CD14-positive monocyte (primary cell): ENCODE measurements at regions not wholly inside any gene's neighbourhood (a gene's known extent, or its start where the extent isn't known, plus 50 kb on each side); places are given as distances from the start of the nearest gene placed in this dataset.

Experiments
- DNase-seq, 3 donors: peaks; one replicate each; pipeline ENCODE4 v3.0.0-alpha.2; 2011 to 2022
- H2AFZ ChIP-seq: 2 replicates; pipeline ENCODE4 v1.6.0; 2012; ENCODE audit warnings: mild to moderate bottlenecking, low read depth, low read length, inconsistent platforms; ENCODE audit not compliant: insufficient read depth, poor library complexity, severe bottlenecking
- H3K27ac ChIP-seq, 2 donors: 1 replicate in 1 of 2; 2 replicates in 1 of 2; pipeline ENCODE4 v1.5.1; 2012 to 2013; ENCODE audit warnings: low read length in 2 of 2, control low read depth in 1 of 2, inconsistent platforms in 1 of 2, low read depth in 1 of 2, mild to moderate bottlenecking in 1 of 2
- H3K27me3 ChIP-seq, 2 donors: one replicate each; pipeline versions ENCODE4 v1.6.0 to v1.6.1; 2011 to 2013; ENCODE audit warnings: low read length in 2 of 2; ENCODE audit not compliant: control insufficient read depth in 2 of 2, insufficient read depth in 2 of 2
- H3K36me3 ChIP-seq, 2 donors: replicated peaks in 1 of 2; 1 replicate in 1 of 2; 2 replicates in 1 of 2; pipeline versions ENCODE4 v1.5.1 to v1.6.1; 2012 to 2013; ENCODE audit warnings: low read length in 2 of 2, control low read depth in 1 of 2, inconsistent platforms in 1 of 2, mild to moderate bottlenecking in 1 of 2; ENCODE audit not compliant: insufficient read depth in 2 of 2, control insufficient read depth in 1 of 2
- H3K4me1 ChIP-seq, 2 donors: 1 replicate in 1 of 2; 2 replicates in 1 of 2; pipeline versions ENCODE4 v1.5.1 to v1.6.1; 2012 to 2013; ENCODE audit warnings: low read length in 2 of 2, control low read depth in 1 of 2, inconsistent platforms in 1 of 2, mild to moderate bottlenecking in 1 of 2, moderate library complexity in 1 of 2; ENCODE audit not compliant: insufficient read depth in 2 of 2, control insufficient read depth in 1 of 2
- H3K4me2 ChIP-seq: replicated peaks from 2 replicates; pipeline ENCODE3; 2012; ENCODE audit warnings: low read length, moderate library complexity, mild to moderate bottlenecking; ENCODE audit not compliant: poor library complexity, severe bottlenecking; ENCODE audit errors: extremely low read depth
- H3K4me3 ChIP-seq, 3 experiments: fragments of 200-600 bp in 1 of 3; sonication (generic) in 1 of 3; replicated peaks in 1 of 3; 1 replicate in 2 of 3; 2 replicates in 1 of 3; pipeline ENCODE4 v1.5.1; 2011 to 2013; ENCODE audit warnings: low read length in 3 of 3, mild to moderate bottlenecking in 3 of 3, control low read depth in 2 of 3, low read depth in 2 of 3, inconsistent platforms in 1 of 3, moderate library complexity in 1 of 3
- H3K79me2 ChIP-seq: 2 replicates; pipeline ENCODE4 v1.6.0; 2012; ENCODE audit warnings: mild to moderate bottlenecking, control low read depth, inconsistent platforms, low read length, moderate library complexity; ENCODE audit not compliant: insufficient read depth
- H3K9ac ChIP-seq: 2 replicates; pipeline ENCODE4 v1.6.0; 2017; ENCODE audit warnings: low read length, mild to moderate bottlenecking; ENCODE audit not compliant: insufficient read depth, poor library complexity, severe bottlenecking
- H3K9me3 ChIP-seq, 2 donors: replicated peaks in 1 of 2; 1 replicate in 1 of 2; 2 replicates in 1 of 2; pipeline versions ENCODE4 v1.5.1 to v1.6.1; 2012 to 2013; ENCODE audit warnings: low read length in 2 of 2, control low read depth in 1 of 2; ENCODE audit not compliant: control insufficient read depth in 1 of 2, insufficient read depth in 1 of 2
- H4K20me1 ChIP-seq: 2 replicates; pipeline ENCODE4 v1.6.0; 2012; ENCODE audit warnings: mild to moderate bottlenecking, low read length, control low read depth, moderate library complexity; ENCODE audit not compliant: insufficient read depth
- H3K27ac Mint-ChIP-seq, 7 donors: one replicate each; pipeline ENCODE4 v1.8.0; 2020; ENCODE audit warnings: mild to moderate bottlenecking in 7 of 7, mixed read lengths in 7 of 7, moderate library complexity in 6 of 7, inconsistent platforms in 2 of 7
- H3K27me3 Mint-ChIP-seq, 3 donors: one replicate each; pipeline ENCODE4 v1.8.0; 2021 to 2022; ENCODE audit warnings: low read depth in 3 of 3, mild to moderate bottlenecking in 3 of 3, mixed read lengths in 3 of 3, moderate library complexity in 3 of 3, inconsistent platforms in 1 of 3
- H3K36me3 Mint-ChIP-seq, 2 donors: one replicate each; pipeline ENCODE4 v1.8.0; 2020; ENCODE audit warnings: mixed read lengths in 2 of 2, inconsistent platforms in 1 of 2, mild to moderate bottlenecking in 1 of 2
- H3K4me1 Mint-ChIP-seq: one replicate; pipeline ENCODE4 v1.8.0; 2020; ENCODE audit warnings: mild to moderate bottlenecking, mixed read lengths
- H3K4me3 Mint-ChIP-seq, 2 donors: one replicate each; pipeline ENCODE4 v1.8.0; 2020; ENCODE audit warnings: mild to moderate bottlenecking in 2 of 2, mixed read lengths in 2 of 2, moderate library complexity in 1 of 2
- H3K9me3 Mint-ChIP-seq, 7 donors: one replicate each; pipeline ENCODE4 v1.8.0; 2020 to 2022; ENCODE audit warnings: mixed read lengths in 7 of 7, mild to moderate bottlenecking in 6 of 7, moderate library complexity in 6 of 7, inconsistent platforms in 2 of 7
- CTCF ChIP-seq: fragments of 200-600 bp; IDR thresholded peaks from one replicate; pipeline ENCODE4 v1.8.0; 2022; ENCODE audit warnings: antibody characterized with exemption, mild to moderate bottlenecking
- WGBS: methylation state at CpG from one replicate; pipeline ENCODE4 v1.1.5; 2013; ENCODE audit warnings: missing lambda C conversion rate; ENCODE audit not compliant: insufficient coverage; 5-methylcytosine and 5-hydroxymethylcytosine counted together
- intact Hi-C, 2 donors: fragments of 100-400 bp; cut with micrococcal nuclease; formaldehyde crosslinking; loops; one replicate each; pipeline versions ENCODE4 v1.15.0 to v1.15.1; 2023

- Histone ChIP-seq H3K4me2 (no peak overlapping the region), H2AFZ (peak overlapping the region; percentile 8)
- H3K4me3 Mint-ChIP-seq, result no peak overlapping the region
These were observed 85.8 kb downstream of the LLPH start for GRCh38 chr12:66044731-66045130.

GRCh38 chr12:66043035-66043434, 87.5 kb downstream of the LLPH start:
- no peaks in the 10 kb centered on the region for H3K36me3 Mint-ChIP-seq
- no peaks in the 10 kb centered on the region for H3K9me3 Mint-ChIP-seq
- 93% methylated on average over 3 of the region's 3 CpGs for WGBS
- H3K4me1 Mint-ChIP-seq, result peaks cover 4% of the 10 kb centered on the region
- no peak overlapping the region for H3K4me3 Mint-ChIP-seq
- Histone ChIP-seq H4K20me1 (no peaks in the 10 kb centered on the region), H3K27ac (no peak overlapping the region), H3K9ac (no peak overlapping the region), H3K9me3 (no peaks in the 10 kb centered on the region), H3K79me2 (no peaks in the 10 kb centered on the region), H2AFZ (no peak overlapping the region), H3K36me3 (no peaks in the 10 kb centered on the region), H3K4me2 (no peak overlapping the region), H3K27me3 (no peaks in the 10 kb centered on the region), H3K4me3 (no peak overlapping the region), H3K4me1 (peaks cover 0 to 5% of the 10 kb centered on the region in 2 donors)
- no peak overlapping the region for H3K27ac Mint-ChIP-seq
- intact Hi-C loops, result no loop called here
- peaks cover 0 to 2% (median 1%) of the 10 kb centered on the region in 3 donors for H3K27me3 Mint-ChIP-seq
- no peak for DNase-seq
- no peak for TF ChIP-seq CTCF

More at GRCh38 chr12:66044731-66045130, 85.8 kb downstream of the LLPH start:
- H3K27me3 Mint-ChIP-seq, result peaks cover 0 to 1% (median 0%) of the 10 kb centered on the region in 3 donors
- Histone ChIP-seq H3K36me3 (no peaks in the 10 kb centered on the region), H3K9me3 (no peaks in the 10 kb centered on the region), H3K27me3 (no peaks in the 10 kb centered on the region), H3K27ac (no peak overlapping the region), H3K4me1 (peaks cover 0 to 5% of the 10 kb centered on the region in 2 donors), H3K79me2 (no peaks in the 10 kb centered on the region), H3K9ac (no peak overlapping the region), H3K4me3 (no peak overlapping the region), H4K20me1 (no peaks in the 10 kb centered on the region)
- DNase-seq, result no peak
- no peaks in the 10 kb centered on the region for H3K36me3 Mint-ChIP-seq
- intact Hi-C loops, result no loop called here
- no CpG with 5 or more reads among the region's 4 CpGs for WGBS
- peaks cover 6% of the 10 kb centered on the region for H3K4me1 Mint-ChIP-seq
- no peak overlapping the region for H3K27ac Mint-ChIP-seq
- no peak for TF ChIP-seq CTCF
- H3K9me3 Mint-ChIP-seq, result peaks cover 0 to 2% (median 0%) of the 10 kb centered on the region in 7 donors
